Fibroblast of lung (primary cell): ENCODE measurements at regions not wholly inside any gene's neighbourhood (a gene's known extent, or its start where the extent isn't known, plus 50 kb on each side); places are given as distances from the start of the nearest gene placed in this dataset.

Source experiments
- DNase-seq, 2 donors: peaks; one replicate each; pipeline versions ENCODE4 v3.0.0 to v3.0.0-alpha.2; 2010; ENCODE audit warnings: low read depth in 2 of 2
- H2AFZ ChIP-seq: 2 replicates; pipeline ENCODE4 v1.5.1; 2012; ENCODE audit warnings: low read length, control low read depth, inconsistent platforms
- H3K27ac ChIP-seq: 2 replicates; pipeline ENCODE4 v1.5.1; 2011; ENCODE audit warnings: low read length, control low read depth; ENCODE audit not compliant: insufficient read depth
- H3K27me3 ChIP-seq: 2 replicates; pipeline ENCODE4 v1.5.1; 2011; ENCODE audit warnings: mild to moderate bottlenecking, low read length; ENCODE audit not compliant: control insufficient read depth, insufficient read depth
- H3K36me3 ChIP-seq: 2 replicates; pipeline ENCODE4 v1.5.1; 2011; ENCODE audit warnings: low read length; ENCODE audit not compliant: control insufficient read depth, insufficient read depth
- H3K4me1 ChIP-seq: 2 replicates; pipeline ENCODE4 v1.5.1; 2011; ENCODE audit warnings: low read length; ENCODE audit not compliant: control insufficient read depth, insufficient read depth; ENCODE audit errors: extremely low read depth
- H3K4me2 ChIP-seq: 2 replicates; pipeline ENCODE4 v1.5.1; 2011; ENCODE audit warnings: low read length, control low read depth; ENCODE audit not compliant: insufficient read depth; ENCODE audit errors: extremely low read depth
- H3K4me3 ChIP-seq, 4 experiments: fragments of 200-600 bp in 1 of 4; sonication (generic) in 1 of 4; replicated peaks in 1 of 4; 2 replicates each; pipeline ENCODE4 v1.5.1; 2011 to 2016; ENCODE audit warnings: low read length in 4 of 4, low read depth in 3 of 4, mild to moderate bottlenecking in 3 of 4, control low read depth in 2 of 4, inconsistent platforms in 1 of 4, mixed read lengths in 1 of 4; ENCODE audit not compliant: insufficient read depth in 1 of 4; ENCODE audit errors: control extremely low read depth in 1 of 4
- H3K79me2 ChIP-seq: 2 replicates; pipeline ENCODE4 v1.5.1; 2012; ENCODE audit warnings: mild to moderate bottlenecking, low read length, inconsistent platforms; ENCODE audit not compliant: control insufficient read depth, insufficient read depth
- H3K9ac ChIP-seq: 2 replicates; pipeline ENCODE4 v1.5.1; 2011; ENCODE audit warnings: mild to moderate bottlenecking, low read length, control low read depth; ENCODE audit not compliant: insufficient read depth
- H3K9me3 ChIP-seq: 2 replicates; pipeline ENCODE4 v1.5.1; 2012; ENCODE audit warnings: low read depth, low read length; ENCODE audit not compliant: control insufficient read depth, insufficient read depth
- H4K20me1 ChIP-seq: 2 replicates; pipeline ENCODE4 v1.5.1; 2011; ENCODE audit warnings: low read length; ENCODE audit not compliant: control insufficient read depth, insufficient read depth; ENCODE audit errors: extremely low read depth
- CTCF ChIP-seq, 2 donors: IDR thresholded peaks in 1 of 2; conservative IDR thresholded peaks in 1 of 2; 1 replicate in 1 of 2; 2 replicates in 1 of 2; pipeline ENCODE4 v1.5.1; 2011 to 2012; ENCODE audit warnings: low read length in 2 of 2, control low read depth in 1 of 2, inconsistent platforms in 1 of 2, low read depth in 1 of 2, mild to moderate bottlenecking in 1 of 2
- EZH2 ChIP-seq: IDR thresholded peaks from 2 replicates; pipeline ENCODE4 v1.5.1; 2012; ENCODE audit warnings: low read length, control low read depth, mild to moderate bottlenecking; ENCODE audit errors: missing control alignments

DNA sequence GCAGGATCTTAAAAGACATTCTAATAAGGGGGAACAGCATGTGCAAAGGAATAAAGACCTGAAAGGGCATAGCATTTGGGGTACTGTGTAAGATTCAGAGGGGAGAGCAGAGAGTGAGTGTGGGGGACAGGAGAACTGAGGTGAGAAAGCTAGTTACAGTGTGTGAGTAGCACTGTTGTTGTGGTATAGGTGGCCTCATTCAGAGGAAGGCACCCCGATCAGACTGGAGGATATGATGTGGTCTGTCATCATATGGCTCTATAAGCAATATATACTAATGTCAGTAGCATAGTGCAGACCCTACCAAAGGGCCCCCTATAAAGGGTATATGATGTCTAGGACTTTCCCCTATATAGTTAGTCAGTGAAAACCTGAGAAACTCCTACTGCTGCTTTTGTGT lies 175.8 kb downstream of the FMR1NB start:
- Histone ChIP-seq H3K4me1 (no peaks in the 10 kb centered on the region), H4K20me1 (no peaks in the 10 kb centered on the region), H2AFZ (no peak overlapping the region), H3K9ac (no peak overlapping the region), H3K4me2 (no peak overlapping the region), H3K27me3 (no peaks in the 10 kb centered on the region), H3K36me3 (no peaks in the 10 kb centered on the region), H3K4me3 (no peak overlapping the region), H3K79me2 (no peaks in the 10 kb centered on the region), H3K9me3 (no peaks in the 10 kb centered on the region), H3K27ac (no peak overlapping the region)
- no peak for DNase-seq
- TF ChIP-seq EZH2 = no peak
- no peak for TF ChIP-seq CTCF (conservative IDR thresholded peaks at IDR 0.05 in 1 of 2, IDR thresholded peaks at IDR 0.05 in 1 of 2; ENCODE audit: low read depth in 1 of 2, low read length in 2 of 2)

- Histone ChIP-seq H3K4me2 (no peak overlapping the region), H3K4me1 (no peaks in the 10 kb centered on the region), H2AFZ (no peak overlapping the region), H3K4me3 (no peak overlapping the region), H4K20me1 (no peaks in the 10 kb centered on the region), H3K27ac (no peak overlapping the region), H3K27me3 (no peaks in the 10 kb centered on the region), H3K9ac (no peak overlapping the region), H3K36me3 (no peaks in the 10 kb centered on the region), H3K79me2 (no peaks in the 10 kb centered on the region), H3K9me3 (no peaks in the 10 kb centered on the region)
- no peak for DNase-seq
- TF ChIP-seq EZH2 = no peak
- no peak for TF ChIP-seq CTCF (conservative IDR thresholded peaks at IDR 0.05 in 1 of 2, IDR thresholded peaks at IDR 0.05 in 1 of 2; ENCODE audit: low read depth in 1 of 2, low read length in 2 of 2)
Measured at GRCh38 chrX:148159796-148160195, 178.7 kb downstream of the FMR1NB start.

GRCh38 chrX:148161701-148162100 lies 180.6 kb downstream of the FMR1NB start:
- no peak overlapping the region for H3K9ac ChIP-seq
- no peaks in the 10 kb centered on the region for H3K9me3 ChIP-seq
- H3K4me2 ChIP-seq = no peak overlapping the region
- H4K20me1 ChIP-seq = no peaks in the 10 kb centered on the region
- no peaks in the 10 kb centered on the region for H3K79me2 ChIP-seq
- DNase-seq = no peak
- no peaks in the 10 kb centered on the region for H3K36me3 ChIP-seq
- TF ChIP-seq CTCF (conservative IDR thresholded peaks at IDR 0.05 in 1 of 2, IDR thresholded peaks at IDR 0.05 in 1 of 2; ENCODE audit: low read depth in 1 of 2, low read length in 2 of 2) = no peak
- TF ChIP-seq EZH2 = no peak
- no peak overlapping the region for H2AFZ ChIP-seq
- no peaks in the 10 kb centered on the region for H3K27me3 ChIP-seq
- H3K4me3 ChIP-seq = no peak overlapping the region
- H3K27ac ChIP-seq = no peak overlapping the region
- H3K4me1 ChIP-seq = no peaks in the 10 kb centered on the region
